Stomach (tissue), 8 donors: ENCODE measurements at regions not wholly inside any gene's neighbourhood (a gene's known extent, or its start where the extent isn't known, plus 50 kb on each side); places are given as distances from the start of the nearest gene placed in this dataset.

Experiments used
- DNase-seq, 2 donors: peaks; one replicate each; pipeline versions ENCODE4 v3.0.0 to v3.0.0-alpha.2; 2013 to 2019
- H3K27ac ChIP-seq, 5 donors: fragments of 200-600 bp in 4 of 5; sonication (generic) in 4 of 5; one replicate each; pipeline ENCODE4 v1.5.1; 2013 to 2019; ENCODE audit warnings: mild to moderate bottlenecking in 1 of 5, moderate library complexity in 1 of 5
- H3K27me3 ChIP-seq, 3 donors: fragments of 200-600 bp; sonication (generic); one replicate each; pipeline ENCODE4 v1.5.1; 2017 to 2019; ENCODE audit warnings: mixed run types in 1 of 3
- H3K36me3 ChIP-seq, 4 donors: fragments of 200-600 bp; sonication (generic); 1 replicate in 3 of 4; 2 replicates in 1 of 4; pipeline ENCODE4 v1.5.1; 2016 to 2019
- H3K4me1 ChIP-seq, 4 donors: fragments of 200-600 bp; sonication (generic); one replicate each; pipeline ENCODE4 v1.5.1; 2016 to 2019
- H3K4me3 ChIP-seq, 4 donors: fragments of 200-600 bp; sonication (generic) in 3 of 4; one replicate each; pipeline ENCODE4 v1.5.1; 2016 to 2019; ENCODE audit warnings: mild to moderate bottlenecking in 1 of 4
- H3K9me3 ChIP-seq, 4 donors: fragments of 200-600 bp; sonication (generic); one replicate each; pipeline ENCODE4 v1.5.1; 2016 to 2019
- EP300 ChIP-seq: sonication (generic); formaldehyde crosslinking; IDR thresholded peaks from one replicate; pipeline ENCODE4 v1.6.1; 2017; ENCODE audit warnings: antibody characterized with exemption
- POLR2A ChIP-seq, 4 donors: fragments of 450-650 bp; IDR thresholded peaks; one replicate each; pipeline ENCODE4 v1.6.1; 2016; ENCODE audit warnings: antibody characterized with exemption in 4 of 4, control low read depth in 2 of 4, mild to moderate bottlenecking in 1 of 4, moderate library complexity in 1 of 4
- POLR2AphosphoS5 ChIP-seq, 3 donors: sonication (generic); formaldehyde crosslinking; IDR thresholded peaks; one replicate each; pipeline ENCODE4 v1.6.1; 2016; ENCODE audit warnings: antibody characterized with exemption in 3 of 3
- WGBS, 5 donors: extraction: QIAGEN DNeasy Blood & Tissue Kit in 3 of 5; methylation state at CpG; one replicate each; pipeline versions ENCODE4 v1.1.5 to v1.1.7; 2013 to 2018; 5-methylcytosine and 5-hydroxymethylcytosine counted together
- intact Hi-C: fragments of 100-400 bp; cut with DNase I; formaldehyde crosslinking; loops from one replicate; pipeline ENCODE4 v1.15.1; 2023; ENCODE audit warnings: low total_unique reads
- TF ChIP-seq, protein P1 (sequence below), 7 experiments: fragments of 450-650 bp in 4 of 7; fragments of 200-600 bp in 3 of 7; sonication (generic) in 3 of 7; IDR thresholded peaks; one replicate each; pipeline ENCODE4 v1.5.1; 2016 to 2019; ENCODE audit warnings: antibody characterized with exemption in 7 of 7, control low read depth in 2 of 7, mild to moderate bottlenecking in 1 of 7
- donor health status: healthy with polysubstance abuse.
- donor health status: Bipolar disorder and iron deficiency.
- donor health status: healthy.

DNA sequence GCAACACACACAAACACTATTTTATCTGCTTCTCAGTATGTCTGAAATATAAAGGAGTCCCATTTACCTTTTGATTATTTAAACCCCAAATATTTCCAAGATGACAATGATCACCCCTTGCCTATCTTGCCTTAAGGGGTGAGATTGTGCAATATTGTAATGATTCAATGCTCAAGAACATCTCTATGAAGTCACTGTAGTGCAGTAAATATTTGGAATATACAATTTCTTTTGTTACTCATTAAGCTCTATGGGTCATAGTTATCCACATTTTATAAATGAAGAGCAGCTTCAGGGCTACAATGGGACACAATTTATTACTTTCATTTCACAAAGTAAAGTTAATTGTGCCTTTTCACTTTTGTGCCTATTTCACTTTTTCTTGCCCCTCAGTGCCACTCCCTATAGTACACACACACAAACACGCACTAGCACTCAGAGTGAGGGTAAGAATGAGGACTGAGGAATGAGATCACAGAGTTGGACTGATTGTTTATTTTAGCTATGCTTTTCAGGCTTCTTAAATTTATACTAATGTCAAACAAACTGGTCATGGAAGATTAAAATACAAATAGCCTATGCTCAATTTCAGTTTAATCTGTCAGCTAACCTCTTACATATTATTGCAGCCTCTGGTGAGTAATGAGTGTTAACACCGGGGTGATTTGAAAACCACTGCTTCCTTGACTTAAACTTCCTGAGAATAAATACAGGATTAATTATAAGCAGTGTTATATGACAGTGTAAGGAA is 521.0 kb upstream of the B3GALT2 start:
- TF ChIP-seq, protein P1, sequence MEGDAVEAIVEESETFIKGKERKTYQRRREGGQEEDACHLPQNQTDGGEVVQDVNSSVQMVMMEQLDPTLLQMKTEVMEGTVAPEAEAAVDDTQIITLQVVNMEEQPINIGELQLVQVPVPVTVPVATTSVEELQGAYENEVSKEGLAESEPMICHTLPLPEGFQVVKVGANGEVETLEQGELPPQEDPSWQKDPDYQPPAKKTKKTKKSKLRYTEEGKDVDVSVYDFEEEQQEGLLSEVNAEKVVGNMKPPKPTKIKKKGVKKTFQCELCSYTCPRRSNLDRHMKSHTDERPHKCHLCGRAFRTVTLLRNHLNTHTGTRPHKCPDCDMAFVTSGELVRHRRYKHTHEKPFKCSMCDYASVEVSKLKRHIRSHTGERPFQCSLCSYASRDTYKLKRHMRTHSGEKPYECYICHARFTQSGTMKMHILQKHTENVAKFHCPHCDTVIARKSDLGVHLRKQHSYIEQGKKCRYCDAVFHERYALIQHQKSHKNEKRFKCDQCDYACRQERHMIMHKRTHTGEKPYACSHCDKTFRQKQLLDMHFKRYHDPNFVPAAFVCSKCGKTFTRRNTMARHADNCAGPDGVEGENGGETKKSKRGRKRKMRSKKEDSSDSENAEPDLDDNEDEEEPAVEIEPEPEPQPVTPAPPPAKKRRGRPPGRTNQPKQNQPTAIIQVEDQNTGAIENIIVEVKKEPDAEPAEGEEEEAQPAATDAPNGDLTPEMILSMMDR (IDR thresholded peaks at IDR 0.05) = no peak
- TF ChIP-seq POLR2AphosphoS5 (IDR thresholded peaks at IDR 0.05) (no peak), EP300 (no peak), POLR2A (IDR thresholded peaks at IDR 0.05) (no peak)
- H3K36me3 ChIP-seq = no peaks in the 10 kb centered on the region
- H3K27ac ChIP-seq = no peak overlapping the region
- H3K4me3 ChIP-seq = no peak overlapping the region
- peaks cover 0 to 2% (median 0%) of the 10 kb centered on the region in 4 donors for H3K9me3 ChIP-seq
- intact Hi-C loops = no loop called here
- WGBS, 5 donors = 5 to 20% (median 16%) methylated on average over 2 of the region's 2 CpGs
- H3K27me3 ChIP-seq = no peaks in the 10 kb centered on the region
- peaks cover 0 to 10% (median 4%) of the 10 kb centered on the region in 4 donors for H3K4me1 ChIP-seq
- DNase-seq = peak in 1 of 2 donors; percentile 42

DNA sequence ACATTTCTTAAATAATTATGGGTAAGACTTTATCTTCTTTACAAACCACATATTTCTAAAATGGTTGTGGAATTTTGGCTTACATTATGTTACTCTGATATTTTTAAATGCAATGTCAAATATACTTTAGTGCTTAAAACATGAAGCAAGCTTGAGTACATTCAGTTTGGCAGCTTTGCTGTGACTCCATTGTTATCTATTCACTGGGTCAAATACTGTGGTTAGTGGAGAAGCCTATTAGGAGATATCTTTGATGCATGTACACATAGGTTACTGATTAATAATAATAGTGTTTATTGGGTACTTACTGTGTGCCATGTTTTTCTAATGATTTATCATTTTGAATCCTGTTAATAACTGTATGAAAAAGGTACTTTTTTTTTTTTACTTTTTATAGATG is 520.4 kb upstream of the B3GALT2 start:
- Histone ChIP-seq H3K4me1 (peaks cover 0 to 10% (median 4%) of the 10 kb centered on the region in 4 donors), H3K27me3 (no peaks in the 10 kb centered on the region), H3K9me3 (peaks cover 0 to 2% (median 0%) of the 10 kb centered on the region in 4 donors), H3K36me3 (no peaks in the 10 kb centered on the region), H3K27ac (no peak overlapping the region), H3K4me3 (no peak overlapping the region)
- intact Hi-C loops = no loop called here
- DNase-seq = no peak
- TF ChIP-seq POLR2A (IDR thresholded peaks at IDR 0.05) (no peak), EP300 (no peak), POLR2AphosphoS5 (IDR thresholded peaks at IDR 0.05) (no peak)
- TF ChIP-seq, protein P1 (IDR thresholded peaks at IDR 0.05) = no peak

DNA sequence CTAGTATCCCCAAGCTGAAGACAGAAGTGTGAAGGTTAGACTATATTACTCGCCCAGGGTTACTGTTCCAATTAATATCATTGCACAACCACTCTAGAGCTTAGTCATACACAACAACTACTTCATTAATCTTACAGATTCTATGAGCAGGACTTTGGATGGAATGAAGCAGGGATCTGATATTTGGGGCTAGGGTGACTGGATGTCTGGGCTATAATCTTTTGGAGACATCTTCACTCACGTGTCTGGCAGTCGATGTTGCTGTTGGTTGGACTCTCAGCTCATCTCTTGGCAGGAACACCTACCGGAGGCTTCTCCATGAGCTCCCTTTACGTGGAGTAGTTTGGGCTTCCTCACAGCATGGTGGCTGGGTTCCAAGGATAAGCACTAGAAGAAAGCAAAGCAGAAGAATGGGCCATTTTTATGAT is 519.2 kb upstream of the B3GALT2 start:
- no peak overlapping the region for H3K27ac ChIP-seq
- 85 to 96% (median 93%) methylated on average over 5 of the region's 5 CpGs for WGBS, 5 donors
- H3K4me3 ChIP-seq = no peak overlapping the region
- DNase-seq = no peak
- H3K4me1 ChIP-seq = peaks cover 0 to 10% (median 4%) of the 10 kb centered on the region in 4 donors
- H3K36me3 ChIP-seq = no peaks in the 10 kb centered on the region
- intact Hi-C loops = no loop called here
- H3K27me3 ChIP-seq = no peaks in the 10 kb centered on the region
- TF ChIP-seq, protein P1 (IDR thresholded peaks at IDR 0.05) = no peak
- TF ChIP-seq POLR2A (IDR thresholded peaks at IDR 0.05) (no peak), POLR2AphosphoS5 (IDR thresholded peaks at IDR 0.05) (no peak), EP300 (no peak)
- peaks cover 0 to 2% (median 0%) of the 10 kb centered on the region in 4 donors for H3K9me3 ChIP-seq

DNA sequence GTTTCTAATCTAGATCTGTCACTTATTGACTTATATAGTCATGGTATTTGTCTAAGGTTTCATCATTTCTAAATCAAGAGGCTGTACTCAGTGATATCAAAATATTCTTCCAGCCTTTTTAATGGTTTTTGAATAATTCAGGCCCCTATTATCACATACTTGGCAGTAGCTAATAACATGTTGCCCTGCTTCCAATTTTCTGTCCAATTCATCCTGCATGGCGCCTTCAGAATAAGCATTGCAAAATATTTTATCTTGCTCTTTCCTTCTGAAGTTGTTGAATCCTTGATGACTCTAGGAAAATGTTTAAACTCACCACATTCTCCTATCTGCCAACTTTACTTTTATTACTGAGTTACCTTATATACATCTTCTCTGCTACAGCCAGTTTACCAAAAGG is 517.2 kb upstream of the B3GALT2 start:
- 81 to 90% (median 85%) methylated on average over 1 of the region's 1 CpG for WGBS, 5 donors
- intact Hi-C loops = no loop called here

DNA sequence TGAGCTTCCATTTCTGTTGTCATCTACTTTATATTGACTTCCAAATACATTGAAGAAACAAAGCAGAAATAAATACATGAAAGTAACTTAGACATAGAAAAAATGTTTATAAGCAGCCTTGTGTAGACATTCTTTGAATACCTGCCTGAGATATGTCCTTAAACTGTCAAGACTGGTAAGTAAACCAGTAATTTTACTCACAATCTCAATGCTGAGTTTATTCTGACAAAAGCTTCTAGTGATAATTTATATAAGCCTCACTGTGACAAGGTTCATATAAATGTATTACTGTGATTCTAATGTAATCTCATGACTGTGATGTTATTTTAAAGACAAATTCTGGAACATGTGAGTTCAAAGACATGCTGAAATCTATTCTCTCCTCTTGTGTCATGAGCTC is 516.7 kb upstream of the B3GALT2 start:
- H3K36me3 ChIP-seq = no peaks in the 10 kb centered on the region
- intact Hi-C loops = no loop called here
- H3K4me3 ChIP-seq = no peak overlapping the region
- H3K27me3 ChIP-seq = no peaks in the 10 kb centered on the region
- H3K27ac ChIP-seq = no peak overlapping the region
- H3K9me3 ChIP-seq = peaks cover 0 to 2% (median 0%) of the 10 kb centered on the region in 4 donors
- no peak for DNase-seq
- H3K4me1 ChIP-seq = peaks cover 0 to 10% (median 4%) of the 10 kb centered on the region in 4 donors
- TF ChIP-seq, protein P1 (IDR thresholded peaks at IDR 0.05) = no peak
- TF ChIP-seq EP300 (no peak), POLR2A (IDR thresholded peaks at IDR 0.05) (no peak), POLR2AphosphoS5 (IDR thresholded peaks at IDR 0.05) (no peak)

More for the DNA sequence above, 517.2 kb upstream of the B3GALT2 start:
- DNase-seq = no peak
- Histone ChIP-seq H3K4me3 (no peak overlapping the region), H3K27ac (no peak overlapping the region), H3K36me3 (no peaks in the 10 kb centered on the region), H3K27me3 (no peaks in the 10 kb centered on the region), H3K9me3 (peaks cover 0 to 2% (median 0%) of the 10 kb centered on the region in 4 donors), H3K4me1 (peaks cover 0 to 10% (median 4%) of the 10 kb centered on the region in 4 donors)
- no peak for TF ChIP-seq POLR2AphosphoS5 (IDR thresholded peaks at IDR 0.05)
- TF ChIP-seq POLR2A (IDR thresholded peaks at IDR 0.05) = no peak
